ENCODE measurements at regions not wholly inside any gene's neighbourhood (a gene's known extent, or its start where the extent isn't known, plus 50 kb on each side); places are given as distances from the start of the nearest gene placed in this dataset.
"Not testable (repeated sequence)": the region's sequence is repeated elsewhere in the genome, so short reads cannot be mapped to it uniquely, and the experiment has no call there.

DNA sequence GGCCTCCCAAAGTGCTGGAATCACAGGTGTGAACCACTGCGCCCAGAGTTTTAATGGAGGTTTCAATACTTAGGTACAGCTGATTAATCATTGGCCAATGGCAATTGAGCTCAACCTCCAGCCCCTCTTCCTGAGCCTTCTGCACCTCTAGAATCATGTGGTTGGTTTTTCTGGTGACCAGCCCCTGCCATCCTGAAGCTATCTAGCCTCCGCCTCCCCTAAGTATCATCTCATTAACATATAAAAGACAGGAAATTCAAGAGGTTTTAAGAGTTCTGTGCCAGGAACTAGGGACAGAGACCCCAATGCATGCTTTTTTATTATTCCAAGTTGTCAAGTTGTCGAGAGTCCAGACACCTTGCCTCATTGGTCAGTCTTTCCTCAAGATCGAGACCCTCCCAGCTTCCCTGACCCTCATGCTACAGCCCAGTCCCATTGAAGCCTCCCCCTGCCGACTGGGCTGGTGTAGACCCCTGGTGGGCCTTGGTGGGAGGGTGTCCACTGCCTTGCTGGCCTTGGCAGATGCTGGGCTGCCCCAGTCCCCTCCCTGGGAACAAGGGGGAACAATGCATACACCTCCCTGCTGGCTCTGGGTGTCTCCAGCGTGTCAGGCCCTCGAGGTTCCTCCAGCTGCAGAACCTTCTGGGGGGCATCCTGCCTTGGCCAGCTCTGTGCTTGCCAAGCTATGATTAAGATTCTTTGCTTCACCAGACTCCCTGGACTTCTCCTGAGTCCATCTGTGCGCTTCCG lies 148.0 kb downstream of the CTTN start:
- FAIRE-seq (no peak), DNase-seq (ENCODE audit: low spot score in 2 of 2) (no peak)

DNA sequence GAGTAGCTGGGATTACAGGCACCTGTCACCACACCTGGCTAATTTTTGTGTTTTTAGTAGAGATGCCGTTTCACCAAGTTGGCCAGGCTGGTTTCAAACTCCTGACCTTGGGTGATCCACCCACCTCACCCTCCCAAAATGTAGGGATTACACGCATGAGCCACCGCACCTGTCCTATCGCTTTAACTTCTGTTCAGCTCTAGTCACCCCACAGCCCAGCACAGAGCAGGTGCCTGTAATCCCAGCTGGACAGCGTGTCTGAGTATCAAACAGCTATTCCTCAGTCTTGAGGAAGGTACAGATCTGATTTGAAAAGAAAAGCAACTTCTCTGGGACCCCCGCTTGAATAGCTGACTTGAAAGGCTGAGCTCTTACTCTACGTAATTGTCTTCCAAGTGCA lies 149.1 kb downstream of the CTTN start:
- DNase-seq (ENCODE audit: low spot score in 2 of 2) = no peak
- FAIRE-seq = no peak

DNA sequence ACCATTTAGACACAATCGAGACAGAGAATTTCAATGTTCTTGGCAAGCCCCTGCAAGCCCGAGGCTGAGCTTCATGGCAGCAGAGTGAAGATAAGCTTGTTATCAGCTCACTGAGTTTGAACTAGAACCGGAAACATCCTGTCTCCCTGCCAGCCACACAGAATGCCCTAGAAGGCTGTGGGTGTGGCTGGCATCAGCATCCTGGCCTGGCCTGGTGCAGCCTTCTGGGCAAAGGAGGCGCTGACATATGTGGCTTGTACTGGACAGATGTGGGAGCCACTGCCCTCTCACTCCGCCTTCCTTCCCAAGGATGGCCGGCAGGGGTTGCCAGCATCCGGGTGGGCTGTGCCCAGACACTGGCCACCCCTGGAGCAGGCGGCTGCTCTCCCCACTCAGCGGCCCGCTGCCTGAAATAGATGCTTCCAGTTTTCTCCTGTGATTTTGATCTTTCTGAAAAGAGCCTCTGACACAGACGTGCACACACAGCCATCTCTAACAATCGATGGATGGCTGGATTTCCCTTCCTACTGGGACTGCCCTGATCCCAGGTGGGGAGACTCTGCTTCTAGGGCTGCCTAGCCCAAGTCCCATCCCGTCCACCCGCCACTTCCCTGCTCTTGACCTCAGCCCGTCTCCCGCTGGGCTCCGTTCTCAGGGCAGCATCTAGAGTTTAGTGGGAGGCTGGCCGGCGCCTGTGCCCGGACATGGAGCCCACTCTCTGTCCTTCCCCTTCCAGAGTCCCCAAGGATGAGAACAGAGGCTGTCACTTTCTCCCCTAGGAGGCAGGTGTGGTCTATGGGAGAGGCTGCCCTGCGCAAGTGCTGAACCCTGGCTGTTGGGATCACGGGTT lies 149.7 kb downstream of the CTTN start:
- FAIRE-seq = no peak
- DNase-seq (ENCODE audit: low spot score in 2 of 2) = no peak

DNA sequence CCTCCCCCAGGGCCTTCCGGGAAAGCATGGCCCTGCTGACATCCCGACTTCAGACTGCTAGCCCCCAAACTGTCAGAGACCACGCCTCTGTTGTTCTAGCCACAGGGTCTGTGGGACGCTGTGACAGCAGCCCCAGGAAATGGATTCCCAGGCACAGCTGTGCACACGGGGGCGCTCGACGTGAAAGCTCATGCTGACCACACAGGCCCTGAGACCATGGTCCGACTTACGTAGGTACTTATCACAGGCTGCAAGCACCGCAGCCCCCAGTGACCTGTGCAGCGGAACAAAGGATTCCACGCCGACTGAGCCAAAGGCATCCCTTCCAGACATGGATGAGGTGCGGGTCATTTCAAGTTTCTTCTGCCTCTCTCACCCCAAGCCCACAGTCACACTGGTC lies 150.6 kb downstream of the CTTN start:
- FAIRE-seq (no peak), DNase-seq (ENCODE audit: low spot score in 2 of 2) (no peak)

DNA sequence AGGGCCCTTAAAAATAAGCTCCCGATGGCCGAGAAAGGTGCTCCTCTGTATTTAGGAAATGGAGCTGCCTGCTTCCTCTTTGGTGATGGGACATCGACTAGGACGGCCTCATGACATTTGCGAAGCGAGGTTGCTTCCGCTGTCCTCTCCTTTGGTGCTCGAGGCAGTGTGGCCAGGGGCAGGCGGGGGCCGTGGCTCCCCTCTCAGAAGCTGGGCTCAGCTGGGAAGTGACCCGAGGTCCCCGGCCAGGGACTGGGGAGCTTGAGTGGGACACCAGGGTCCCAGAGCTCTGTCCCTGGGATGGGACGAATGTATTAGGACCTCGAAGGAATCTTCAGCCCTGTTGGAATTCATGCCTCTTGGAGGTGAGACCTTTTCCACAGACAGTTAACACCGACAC lies 151.1 kb downstream of the CTTN start:
- FAIRE-seq (no peak), DNase-seq (ENCODE audit: low spot score in 2 of 2) (no peak)

DNA sequence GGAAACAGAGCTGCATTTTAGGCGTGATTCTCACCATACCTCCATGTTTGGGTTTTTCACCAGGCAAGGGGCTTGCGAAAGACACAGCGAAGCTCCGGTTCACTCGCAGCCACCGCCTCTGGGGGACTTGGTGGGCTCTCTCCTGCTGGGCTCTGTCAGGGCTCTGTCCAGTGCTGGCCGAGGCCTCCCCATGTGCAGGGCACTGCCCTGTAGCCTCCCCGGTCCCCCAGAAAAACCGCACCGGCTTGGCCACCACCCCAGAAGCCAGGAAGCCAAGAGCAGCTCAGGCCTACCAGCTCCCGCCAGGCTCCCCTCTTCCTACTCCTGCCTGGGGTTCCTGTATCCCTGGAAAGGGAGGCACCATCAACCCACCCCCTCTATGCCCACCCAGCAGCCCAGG lies 151.5 kb downstream of the CTTN start:
- DNase-seq (ENCODE audit: low spot score in 2 of 2) (no peak), FAIRE-seq (no peak)

DNA sequence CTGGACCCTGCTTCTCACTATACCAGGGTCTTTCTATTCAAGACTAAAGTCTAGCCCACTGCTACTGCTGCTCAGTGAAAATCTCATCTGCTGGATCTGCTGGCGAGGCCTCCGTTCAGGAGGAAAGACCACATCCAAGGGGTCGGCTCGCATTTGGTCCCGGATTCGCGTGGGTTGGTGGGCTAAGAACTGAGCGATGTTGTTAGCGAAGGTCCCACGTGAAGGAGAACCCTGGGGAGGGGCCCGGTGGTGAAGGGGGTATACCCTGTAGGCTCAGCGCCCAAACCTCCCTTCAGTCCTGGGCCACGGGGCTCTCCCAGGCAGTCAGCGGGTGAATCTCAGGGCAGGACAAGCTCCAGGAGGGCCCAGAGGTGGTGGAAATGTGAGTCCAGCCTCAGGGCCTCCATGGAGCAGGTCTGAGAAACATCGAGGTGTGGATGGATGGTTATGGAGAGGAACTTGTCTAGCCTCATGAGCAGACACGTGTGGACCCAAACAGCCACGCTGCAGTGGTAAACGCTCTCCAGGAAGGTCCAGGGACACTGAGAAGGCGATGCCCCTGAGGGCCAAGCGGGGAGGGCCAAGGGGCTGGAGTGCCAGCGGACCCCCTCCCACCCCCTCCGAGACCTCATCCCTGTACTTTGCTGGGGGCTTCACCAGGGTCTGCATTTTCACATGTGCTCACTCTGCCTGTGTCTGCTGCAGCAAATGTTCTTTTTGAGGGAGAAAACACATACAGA lies 152.3 kb downstream of the CTTN start:
- no peak for FAIRE-seq
- no peak for DNase-seq (ENCODE audit: low spot score in 2 of 2)

DNA sequence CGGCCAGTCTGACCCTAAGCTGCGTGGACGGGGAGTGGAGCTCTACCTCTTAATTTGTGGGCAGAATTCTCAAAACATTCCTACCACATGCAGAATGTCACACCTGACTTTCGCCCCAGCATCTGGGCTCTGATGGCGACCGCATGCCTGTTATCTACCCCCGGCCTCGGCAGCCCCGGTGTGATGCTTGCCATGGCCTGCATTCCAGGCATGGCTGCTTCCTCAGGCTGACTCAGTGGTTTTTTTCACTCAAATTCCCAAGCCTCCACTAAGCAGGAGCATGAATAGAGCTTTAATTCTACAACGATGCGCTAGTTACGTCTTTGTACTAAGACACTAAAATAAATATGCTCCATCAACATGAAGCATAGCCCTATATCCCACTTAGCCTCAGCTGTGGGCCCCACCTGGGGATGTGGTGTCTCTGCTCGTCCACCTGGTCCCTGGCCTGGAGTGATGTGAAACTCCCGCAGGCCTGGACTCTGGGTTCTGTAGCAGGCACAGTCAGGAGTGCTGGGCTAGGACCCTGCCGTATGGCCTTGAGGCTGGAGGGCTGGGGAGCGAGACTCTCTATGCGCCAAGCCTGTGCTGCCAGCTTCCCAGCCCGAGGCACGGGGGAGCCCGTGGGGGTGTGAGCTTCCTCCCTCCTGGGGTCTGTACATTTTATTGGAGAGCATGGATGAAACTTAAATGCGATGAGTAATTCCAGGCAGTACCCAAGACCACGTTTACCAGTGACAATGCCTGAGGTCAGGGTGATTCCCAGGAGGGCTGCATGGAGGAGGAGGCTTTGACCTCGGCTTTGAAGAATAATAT lies 153.2 kb downstream of the CTTN start:
- FAIRE-seq (no peak), DNase-seq (ENCODE audit: low spot score in 2 of 2) (no peak)

DNA sequence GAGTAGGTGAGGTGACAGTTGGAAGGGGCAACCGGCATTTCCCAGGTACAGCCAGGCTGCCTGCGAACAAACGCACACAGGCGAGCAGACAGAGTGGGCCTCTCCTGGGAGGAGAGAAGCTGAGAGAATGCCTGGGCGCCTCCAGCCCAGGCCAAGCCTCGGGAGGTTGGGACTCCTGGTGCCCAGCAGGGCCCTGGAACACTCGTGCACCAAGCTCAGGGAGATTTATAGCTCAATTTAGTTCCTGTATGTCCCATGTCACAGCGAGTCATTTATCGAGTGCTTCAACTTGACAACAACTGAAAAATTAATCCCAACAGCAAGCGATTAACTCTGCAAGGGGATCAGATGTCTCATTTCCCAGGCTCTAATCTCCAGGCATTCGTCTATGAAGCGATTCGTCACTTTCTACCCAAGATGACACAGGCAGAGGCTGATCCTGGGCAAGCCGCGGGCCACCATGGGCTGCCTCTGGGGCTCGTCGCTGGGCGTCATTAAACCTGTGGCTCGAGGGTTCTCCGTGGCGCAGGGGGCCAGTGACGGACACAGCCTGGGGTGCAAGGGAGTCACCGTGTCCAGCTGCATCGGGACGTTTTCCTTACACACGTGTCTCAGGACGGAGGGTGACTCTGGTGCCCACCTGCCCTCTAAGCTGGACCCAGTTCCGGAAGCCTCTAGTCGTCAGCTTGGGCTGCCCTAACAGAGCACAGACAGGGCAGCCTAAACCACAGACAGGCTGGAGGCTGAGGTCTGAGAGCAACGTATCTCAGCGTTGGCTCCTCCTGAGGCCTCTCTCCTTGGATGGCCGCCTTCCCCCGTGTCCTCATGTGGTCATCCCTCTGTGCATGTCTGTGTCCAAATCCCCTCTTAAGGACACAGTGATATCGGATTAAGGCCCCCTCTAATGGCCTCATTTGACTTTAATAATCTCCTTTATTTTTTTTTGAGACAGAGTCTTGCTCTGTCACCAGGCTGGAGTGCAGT lies 154.1 kb downstream of the CTTN start:
- no peak for FAIRE-seq

DNA sequence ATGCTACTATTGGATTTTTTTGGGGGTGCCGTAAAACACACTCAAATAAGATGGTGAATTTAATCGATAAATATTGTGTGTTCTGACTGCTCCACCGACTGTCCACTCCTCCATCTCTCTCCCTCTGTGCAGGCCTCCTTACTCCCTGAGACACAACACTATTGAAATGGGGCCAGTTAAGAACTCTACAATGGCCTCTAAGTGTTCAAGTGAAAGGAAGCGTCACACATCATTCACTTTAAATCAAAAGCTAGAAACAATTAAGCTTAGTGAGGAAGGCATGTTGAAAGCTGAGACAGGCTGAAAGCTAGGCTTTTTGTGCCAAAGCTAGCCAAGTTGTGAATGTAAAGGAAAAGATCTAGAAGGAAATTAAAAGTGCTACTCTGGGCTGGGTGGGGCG lies 156.7 kb downstream of the CTTN start:
- FAIRE-seq (no peak), DNase-seq (ENCODE audit: low spot score in 2 of 2) (no peak)

More for the DNA sequence above, 154.1 kb downstream of the CTTN start:
- DNase-seq (ENCODE audit: low spot score in 2 of 2) = no peak

DNA sequence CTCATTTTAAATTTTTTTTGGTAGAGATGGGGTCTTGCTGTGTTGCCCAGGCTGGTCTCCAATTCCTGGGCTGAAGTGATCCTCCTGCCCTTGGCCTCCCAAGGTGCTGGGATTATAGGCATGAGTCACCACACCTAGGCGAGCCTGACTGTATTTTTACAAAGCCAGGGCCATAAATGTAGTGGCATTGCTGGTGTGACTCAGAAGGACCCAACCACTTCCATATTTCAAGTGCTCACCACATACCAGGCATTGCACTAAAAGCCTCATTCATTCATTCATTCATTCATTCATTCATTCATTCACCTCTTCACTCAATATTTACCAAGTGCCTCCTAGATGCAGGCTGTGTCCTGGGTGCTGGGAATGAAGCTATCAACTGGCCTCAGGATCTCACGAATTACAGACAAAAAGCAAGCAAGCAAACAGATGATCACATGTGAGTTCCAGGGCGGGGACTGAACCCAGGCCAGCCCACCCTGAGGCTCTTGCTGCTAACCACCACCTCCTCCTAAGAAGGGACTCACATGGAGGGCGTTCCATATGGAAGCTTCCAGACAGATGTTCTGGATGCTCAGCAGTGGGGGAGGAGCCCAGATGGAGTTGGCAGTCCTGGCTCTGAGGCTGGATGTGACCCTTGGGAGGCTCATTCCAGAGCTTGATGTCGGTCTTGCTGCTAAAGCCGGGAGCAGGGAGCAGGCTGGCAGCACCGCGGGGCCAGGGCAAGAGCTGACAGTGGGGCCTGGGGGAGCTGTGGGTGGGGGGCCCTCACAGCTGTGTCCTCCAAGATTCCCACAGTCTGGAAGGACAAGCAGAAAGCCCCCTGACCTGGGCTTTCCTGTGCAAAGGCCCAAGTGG lies 158.8 kb downstream of the CTTN start:
- FAIRE-seq = no peak
- no peak for DNase-seq (ENCODE audit: low spot score in 2 of 2)

DNA sequence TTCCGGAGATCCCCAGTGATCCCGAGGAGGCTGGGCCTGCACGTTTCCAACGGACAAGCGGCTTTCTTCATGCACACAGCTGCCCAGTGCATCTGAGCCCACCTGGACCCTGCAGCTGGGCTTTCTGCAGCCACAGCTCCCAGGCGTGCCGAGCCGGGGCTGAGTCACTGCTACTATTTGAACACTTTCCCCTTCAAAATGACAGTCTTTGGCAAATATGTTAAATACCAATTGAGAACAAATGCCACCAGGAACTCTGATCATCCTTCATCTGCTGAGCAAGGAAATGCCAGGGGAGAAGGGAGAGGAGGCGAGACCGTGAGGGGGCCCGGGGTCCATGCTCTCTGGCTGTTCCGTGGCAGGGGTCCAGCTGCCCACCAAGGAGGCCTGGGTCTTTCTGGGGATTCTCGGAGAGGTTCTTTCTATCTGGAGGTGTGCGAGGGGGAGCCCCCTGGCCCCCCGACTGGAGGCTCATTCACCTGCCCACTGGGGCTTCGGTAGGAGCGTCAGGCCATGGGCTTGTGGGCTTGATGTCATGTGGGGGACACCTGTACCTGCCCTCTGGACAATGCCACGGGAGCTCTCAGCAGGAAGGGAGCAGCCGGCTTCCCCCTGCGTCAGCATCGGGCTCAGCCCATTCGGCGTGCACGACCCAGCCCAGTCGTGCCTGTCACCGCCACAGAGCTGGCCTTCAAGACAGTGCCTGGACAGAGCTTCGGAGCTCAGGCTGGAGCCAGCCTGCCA lies 159.6 kb downstream of the CTTN start:
- no peak for DNase-seq (ENCODE audit: low spot score in 2 of 2)
- FAIRE-seq = no peak

DNA sequence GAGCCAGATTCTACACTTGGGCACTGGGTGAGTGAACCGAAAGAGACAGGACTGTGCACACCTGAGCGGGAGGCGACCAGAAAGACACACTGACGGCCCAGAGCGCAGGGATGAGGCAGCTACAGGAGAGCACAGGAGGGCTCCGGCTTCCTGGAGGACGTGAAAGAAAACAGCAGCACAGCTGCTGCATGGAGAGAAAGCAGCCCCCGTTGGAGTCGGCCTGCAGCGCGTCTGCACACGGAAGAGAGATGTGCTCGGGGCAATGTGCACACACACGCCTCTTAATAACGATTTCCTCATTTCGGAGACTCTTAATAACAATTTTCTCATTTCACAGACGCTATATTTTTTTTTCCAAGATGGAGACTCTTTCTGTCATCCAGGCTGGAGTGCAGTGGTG lies 160.4 kb downstream of the CTTN start:
- FAIRE-seq (no peak), DNase-seq (ENCODE audit: low spot score in 2 of 2) (no peak)

DNA sequence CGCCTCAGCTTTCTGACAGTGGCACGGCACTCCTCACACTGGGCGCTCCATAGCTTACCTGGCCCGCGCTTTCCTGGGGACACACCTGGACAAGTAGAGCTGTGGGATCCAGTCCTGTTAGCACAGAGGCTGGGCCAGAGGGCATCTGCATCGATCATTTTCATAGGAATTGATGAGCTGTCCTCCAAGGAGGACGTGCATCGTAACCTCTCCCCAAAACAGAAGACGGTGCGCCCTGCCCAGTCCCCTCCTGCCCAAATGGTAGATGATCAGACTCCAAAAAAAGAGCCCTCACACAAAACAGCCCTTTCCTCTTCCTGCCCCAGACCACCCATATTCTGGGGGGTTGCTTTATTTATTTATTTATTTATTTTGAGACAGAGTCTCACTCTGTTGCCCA lies 161.2 kb downstream of the CTTN start:
- FAIRE-seq = no peak
- DNase-seq (ENCODE audit: low spot score in 2 of 2) = no peak

DNA sequence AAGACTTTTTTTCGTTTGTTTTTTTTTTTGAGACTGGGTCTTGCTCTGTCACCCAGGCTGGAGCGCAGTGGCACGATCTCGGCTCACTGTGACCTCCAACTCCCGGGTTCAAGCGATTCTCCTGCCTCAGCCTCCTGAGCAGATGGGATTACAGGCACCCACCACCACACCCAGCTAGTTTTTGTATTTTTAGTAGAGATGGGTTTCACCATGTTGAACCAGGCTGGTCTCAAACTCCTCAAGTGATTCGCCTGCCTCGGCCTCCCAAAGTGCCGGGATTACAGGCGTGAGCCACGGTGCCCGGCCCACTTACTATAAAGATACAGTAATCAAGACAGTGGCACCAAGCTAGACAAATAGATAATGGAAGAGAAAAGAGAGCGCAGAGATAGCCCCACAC lies 162.3 kb downstream of the CTTN start:
- FAIRE-seq; DNase-seq (ENCODE audit: low spot score in 2 of 2): not testable (repeated sequence)

DNA sequence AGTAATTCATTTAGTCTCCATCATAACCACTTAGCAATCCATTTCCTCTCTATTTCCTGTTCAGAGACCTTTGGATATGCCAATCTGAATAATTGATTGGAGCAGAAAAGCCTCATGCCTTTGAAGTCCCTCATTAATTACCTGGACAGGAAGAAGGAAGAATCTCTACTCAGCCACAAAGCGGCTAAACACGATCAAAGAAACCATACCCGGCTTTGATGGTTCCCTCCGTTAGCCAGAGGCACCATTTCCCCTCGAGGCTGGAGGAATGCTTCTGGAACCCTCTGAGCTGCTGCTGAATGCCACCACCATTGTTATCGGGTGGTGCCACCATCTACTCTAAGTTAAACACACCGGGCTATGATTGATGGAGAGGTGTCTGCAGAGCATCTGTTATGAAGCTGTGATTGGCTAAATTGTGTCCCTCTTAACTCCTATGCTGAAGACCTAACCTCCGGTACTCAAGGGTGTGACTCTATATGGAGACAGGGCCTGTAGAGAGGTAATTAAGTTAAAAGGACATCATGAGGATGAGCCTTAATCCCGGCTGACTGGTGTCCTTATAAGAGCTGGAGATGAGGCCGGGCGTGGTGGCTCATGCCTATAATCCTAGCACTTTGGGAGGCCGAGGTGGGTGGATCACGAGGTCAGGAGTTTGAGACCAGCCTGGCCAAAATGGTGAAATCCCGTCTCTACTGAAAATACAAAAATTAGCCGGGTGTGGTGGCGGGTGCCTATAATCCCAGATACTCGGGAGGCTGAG lies 168.6 kb downstream of the CTTN start:
- DNase-seq (ENCODE audit: low spot score in 2 of 2) (no peak), FAIRE-seq (no peak)

DNA sequence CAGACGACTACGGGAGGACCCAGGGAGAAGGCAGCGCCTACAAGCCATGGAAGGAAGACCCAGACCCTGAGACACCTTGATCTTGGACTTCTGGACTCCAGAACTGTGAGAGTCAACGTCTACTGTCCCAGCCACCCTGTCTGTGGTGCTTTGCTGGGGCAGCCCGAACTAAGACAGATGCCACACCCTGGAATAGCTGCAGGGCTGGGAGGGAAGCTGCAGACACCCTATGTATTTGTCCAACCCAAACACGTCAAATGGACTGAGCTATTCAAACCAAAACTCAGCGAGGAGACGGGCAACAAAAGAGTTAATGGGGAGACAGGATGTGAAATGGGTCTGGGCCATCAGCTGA lies 169.3 kb downstream of the CTTN start:
- DNase-seq (ENCODE audit: low spot score in 2 of 2) = no peak
- FAIRE-seq = no peak
